Hepatocyte (in vitro differentiated cells): ENCODE measurements at regions not wholly inside any gene's neighbourhood (a gene's known extent, or its start where the extent isn't known, plus 50 kb on each side); places are given as distances from the start of the nearest gene placed in this dataset.

Experiments used
- DNase-seq: peaks from one replicate; pipeline ENCODE4 v3.0.0-alpha.2; 2016; ENCODE audit warnings: low spot score
- H2AFZ ChIP-seq: fragments of 200-600 bp; sonication (generic); 2 replicates; pipeline ENCODE4 v1.6.0; 2016; ENCODE audit warnings: antibody characterized with exemption, mild to moderate bottlenecking
- H3K27ac ChIP-seq: fragments of 200-600 bp; sonication (generic); 2 replicates; pipeline ENCODE4 v1.5.1; 2016; ENCODE audit warnings: mild to moderate bottlenecking
- H3K27me3 ChIP-seq: fragments of 200-600 bp; sonication (generic); 2 replicates; pipeline ENCODE4 v1.6.1; 2016
- H3K36me3 ChIP-seq: fragments of 200-600 bp; sonication (generic); replicated peaks from 2 replicates; pipeline ENCODE4 v1.5.1; 2016; ENCODE audit warnings: low read depth; ENCODE audit not compliant: insufficient read depth
- H3K4me1 ChIP-seq: fragments of 200-600 bp; sonication (generic); 2 replicates; pipeline ENCODE4 v1.5.1; 2016; ENCODE audit warnings: mild to moderate bottlenecking, moderate library complexity; ENCODE audit not compliant: insufficient read depth
- H3K4me2 ChIP-seq: fragments of 200-600 bp; sonication (generic); 2 replicates; pipeline ENCODE4 v1.6.0; 2016
- H3K4me3 ChIP-seq: fragments of 200-600 bp; sonication (generic); 2 replicates; pipeline ENCODE4 v1.5.1; 2016; ENCODE audit warnings: mild to moderate bottlenecking
- H3K79me2 ChIP-seq: fragments of 200-600 bp; sonication (generic); 2 replicates; pipeline ENCODE4 v1.6.0; 2017; ENCODE audit warnings: mild to moderate bottlenecking
- H3K9me2 ChIP-seq: fragments of 200-600 bp; sonication (generic); replicated peaks from 2 replicates; pipeline ENCODE4 v1.6.0; 2017; ENCODE audit warnings: mild to moderate bottlenecking; ENCODE audit not compliant: insufficient read depth
- H3K9me3 ChIP-seq: fragments of 200-600 bp; sonication (generic); 2 replicates; pipeline ENCODE4 v1.5.1; 2016; ENCODE audit warnings: low read depth, mild to moderate bottlenecking
- H4K20me1 ChIP-seq: fragments of 200-600 bp; sonication (generic); 2 replicates; pipeline ENCODE4 v1.6.0; 2016; ENCODE audit warnings: mild to moderate bottlenecking; ENCODE audit not compliant: insufficient read depth, poor library complexity, severe bottlenecking
- CTCF ChIP-seq: fragments of 200-600 bp; sonication (generic); IDR thresholded peaks from 2 replicates; pipeline ENCODE4 v1.5.1; 2016; ENCODE audit warnings: antibody characterized with exemption, mild to moderate bottlenecking; ENCODE audit not compliant: poor library complexity
- EZH2 ChIP-seq: fragments of 200-600 bp; sonication (generic); IDR thresholded peaks from 2 replicates; pipeline ENCODE4 v1.6.1; 2016; ENCODE audit warnings: antibody characterized with exemption, mild to moderate bottlenecking, borderline replicate concordance
- EZH2phosphoT487 ChIP-seq: fragments of 200-600 bp; sonication (generic); IDR thresholded peaks from one replicate; pipeline ENCODE4 v1.6.1; 2018; ENCODE audit warnings: antibody characterized with exemption, mild to moderate bottlenecking, low read depth, moderate library complexity; ENCODE audit not compliant: unreplicated experiment, severe bottlenecking
- WGBS: methylation state at CpG from one replicate; pipeline ENCODE4 v1.1.6; 2016; ENCODE audit warnings: low lambda C conversion rate; ENCODE audit errors: missing lambda C conversion rate; 5-methylcytosine and 5-hydroxymethylcytosine counted together

- Histone ChIP-seq H3K9me3 (no peaks in the 10 kb centered on the region), H4K20me1 (no peaks in the 10 kb centered on the region), H3K27me3 (peaks cover 22% of the 10 kb centered on the region), H3K4me2 (no peak overlapping the region), H3K4me3 (no peak overlapping the region), H3K36me3 (no peaks in the 10 kb centered on the region), H3K27ac (no peak overlapping the region), H3K4me1 (no peaks in the 10 kb centered on the region), H3K79me2 (no peaks in the 10 kb centered on the region), H2AFZ (no peak overlapping the region), H3K9me2 (no peaks in the 10 kb centered on the region)
- DNase-seq, result no peak
- WGBS, result 62% methylated on average over 5 of the region's 5 CpGs
- TF ChIP-seq EZH2phosphoT487 (no peak), EZH2 (no peak), CTCF (no peak)
Measured at GRCh38 chr20:21575981-21576740, 62.3 kb upstream of the NKX2-2 start.

GRCh38 chr20:21575167-21575566 is 61.3 kb upstream of the NKX2-2 start:
- Histone ChIP-seq H3K4me1 (no peaks in the 10 kb centered on the region), H2AFZ (no peak overlapping the region), H3K27ac (no peak overlapping the region), H3K27me3 (peaks cover 27% of the 10 kb centered on the region), H3K4me2 (no peak overlapping the region), H3K4me3 (no peak overlapping the region), H3K79me2 (no peaks in the 10 kb centered on the region), H3K9me2 (no peaks in the 10 kb centered on the region), H4K20me1 (no peaks in the 10 kb centered on the region), H3K36me3 (no peaks in the 10 kb centered on the region), H3K9me3 (no peaks in the 10 kb centered on the region)
- WGBS, result 58% methylated on average over 3 of the region's 3 CpGs
- DNase-seq, result no peak
- TF ChIP-seq CTCF, result no peak
- TF ChIP-seq EZH2phosphoT487, result no peak
- no peak for TF ChIP-seq EZH2

GRCh38 chr20:21574443-21574842 is 60.6 kb upstream of the NKX2-2 start:
- Histone ChIP-seq H3K4me2 (no peak overlapping the region), H3K9me2 (no peaks in the 10 kb centered on the region), H3K27ac (no peak overlapping the region), H3K79me2 (no peaks in the 10 kb centered on the region), H2AFZ (no peak overlapping the region), H3K9me3 (no peaks in the 10 kb centered on the region), H4K20me1 (no peaks in the 10 kb centered on the region), H3K4me3 (no peak overlapping the region), H3K4me1 (no peaks in the 10 kb centered on the region), H3K36me3 (no peaks in the 10 kb centered on the region), H3K27me3 (peaks cover 29% of the 10 kb centered on the region)
- TF ChIP-seq EZH2 (no peak), EZH2phosphoT487 (no peak), CTCF (no peak)
- 85% methylated on average over 13 of the region's 13 CpGs for WGBS
- no peak for DNase-seq
